HFFc6 (cell line): ENCODE measurements at regions not wholly inside any gene's neighbourhood (a gene's known extent, or its start where the extent isn't known, plus 50 kb on each side); places are given as distances from the start of the nearest gene placed in this dataset.

Source experiments
- DNase-seq: peaks from one replicate; pipeline ENCODE4 v3.0.0-alpha.2; 2018
- H3K27ac Mint-ChIP-seq: 2 replicates; pipeline ENCODE4 v1.8.0; 2020; ENCODE audit warnings: mild to moderate bottlenecking, mixed read lengths
- H3K27me3 Mint-ChIP-seq: 2 replicates; pipeline ENCODE4 v1.8.0; 2021; ENCODE audit warnings: mild to moderate bottlenecking, moderate library complexity, mixed read lengths; ENCODE audit not compliant: insufficient read depth
- H3K36me3 Mint-ChIP-seq: 2 replicates; pipeline ENCODE4 v1.8.0; 2021; ENCODE audit warnings: low read depth, mixed read lengths
- H3K4me1 Mint-ChIP-seq: 2 replicates; pipeline ENCODE4 v1.8.0; 2020; ENCODE audit warnings: low read depth, mixed read lengths
- H3K4me3 Mint-ChIP-seq: 2 replicates; pipeline ENCODE4 v1.8.0; 2020; ENCODE audit warnings: mild to moderate bottlenecking, moderate library complexity, mixed read lengths
- H3K9me3 Mint-ChIP-seq: 2 replicates; pipeline ENCODE4 v1.8.0; 2020; ENCODE audit warnings: mild to moderate bottlenecking, mixed read lengths
- CTCF ChIP-seq: fragments of 200-600 bp; sonication (generic); IDR thresholded peaks from 2 replicates; pipeline ENCODE4 v1.5.0; 2021; ENCODE audit warnings: antibody characterized with exemption, mild to moderate bottlenecking

DNA sequence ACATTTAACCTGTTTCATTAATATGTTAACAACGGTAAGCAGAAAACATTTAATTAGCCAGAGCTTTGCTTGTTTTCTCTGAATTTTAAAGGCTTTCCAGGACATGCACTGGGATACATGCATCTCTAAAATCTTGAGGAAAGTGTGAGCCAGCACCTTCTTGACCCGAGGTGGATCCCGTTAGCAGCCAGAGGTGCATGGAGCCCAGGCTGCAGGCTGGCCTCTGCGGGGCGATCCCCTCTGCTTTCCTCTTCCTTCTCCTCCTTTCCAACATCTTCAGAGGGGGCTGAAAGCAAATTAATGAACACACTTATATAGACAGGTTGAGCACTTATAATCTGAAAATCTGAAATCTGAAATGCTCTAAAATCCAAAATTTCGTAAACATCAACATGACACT lies 128.7 kb upstream of the CST7 start:
- no peak overlapping the region for H3K4me3 Mint-ChIP-seq
- H3K4me1 Mint-ChIP-seq, result no peaks in the 10 kb centered on the region

DNA sequence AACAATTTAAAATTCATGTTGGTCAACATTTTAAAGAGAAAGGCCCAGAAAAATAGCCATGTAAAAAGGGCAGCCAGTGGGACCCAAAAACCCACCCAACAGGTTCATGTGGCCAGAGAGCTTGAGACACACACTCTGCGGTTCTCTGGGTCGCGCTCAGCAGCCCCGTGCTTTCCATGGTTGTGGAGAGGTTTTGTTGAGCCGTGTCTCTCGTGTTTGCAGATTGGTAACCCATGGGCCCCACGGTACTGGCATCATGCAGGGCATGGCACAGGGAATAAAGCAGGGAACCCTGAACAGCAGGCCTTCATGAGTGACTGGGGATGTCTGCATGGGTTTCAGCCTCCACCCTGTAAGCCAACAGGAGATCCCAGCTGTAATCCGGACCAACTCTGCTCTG lies 127.7 kb upstream of the CST7 start:
- no peak for DNase-seq
- no peaks in the 10 kb centered on the region for H3K4me1 Mint-ChIP-seq
- H3K36me3 Mint-ChIP-seq, result no peaks in the 10 kb centered on the region
- no peak overlapping the region for H3K4me3 Mint-ChIP-seq
- TF ChIP-seq CTCF, result no peak
- no peak overlapping the region for H3K27ac Mint-ChIP-seq
- H3K27me3 Mint-ChIP-seq, result peaks cover 48% of the 10 kb centered on the region
- no peaks in the 10 kb centered on the region for H3K9me3 Mint-ChIP-seq

More for the DNA sequence above, 128.7 kb upstream of the CST7 start:
- no peak for DNase-seq
- Mint-ChIP-seq H3K36me3 (no peaks in the 10 kb centered on the region), H3K27me3 (peaks cover 54% of the 10 kb centered on the region), H3K9me3 (no peaks in the 10 kb centered on the region), H3K27ac (no peak overlapping the region)
- no peak for TF ChIP-seq CTCF

GRCh38 chr20:24823176-24823784 lies 125.8 kb upstream of the CST7 start:
- TF ChIP-seq CTCF, result no peak

DNA sequence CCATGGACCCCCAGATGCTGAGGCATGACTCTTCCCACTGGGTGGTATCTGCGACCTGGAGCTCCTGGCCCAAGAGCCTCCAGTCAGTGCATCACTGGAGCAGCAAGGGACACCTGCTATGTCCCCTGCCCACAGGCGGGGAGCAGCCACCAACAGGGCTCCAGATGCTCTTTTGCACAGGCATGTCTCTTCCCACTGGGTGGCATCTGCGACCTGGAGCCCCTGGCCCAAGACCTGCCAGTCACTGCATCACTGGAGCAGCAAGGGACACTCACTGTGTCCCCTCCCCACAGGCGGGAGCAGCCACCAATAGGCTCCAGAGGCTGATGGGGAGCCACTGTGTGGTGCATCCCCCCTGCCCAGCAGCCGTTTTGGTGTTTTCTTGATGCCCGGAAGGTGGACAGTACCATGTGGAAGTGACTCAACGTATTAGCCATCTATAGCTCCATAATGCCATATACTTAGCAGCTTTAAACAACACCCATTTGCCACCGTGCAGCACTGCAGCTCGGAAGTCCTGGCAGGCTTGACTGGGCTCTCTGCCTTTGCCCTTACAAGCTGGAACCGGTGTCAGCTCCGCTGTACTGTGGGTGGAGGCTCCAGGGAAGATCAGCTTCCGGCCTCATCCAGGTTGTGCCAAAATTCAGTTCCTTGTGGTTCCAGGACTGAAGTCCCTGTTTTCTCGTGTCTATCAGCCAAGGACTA lies 124.9 kb upstream of the CST7 start:
- H3K27me3 Mint-ChIP-seq, result peaks cover 37% of the 10 kb centered on the region
- no peak overlapping the region for H3K4me3 Mint-ChIP-seq
- no peaks in the 10 kb centered on the region for H3K9me3 Mint-ChIP-seq
- TF ChIP-seq CTCF, result no peak
- H3K4me1 Mint-ChIP-seq, result peaks cover 5% of the 10 kb centered on the region; the same call in 1 of the 2 replicates
- DNase-seq, result no peak
- H3K27ac Mint-ChIP-seq, result no peak overlapping the region
- H3K36me3 Mint-ChIP-seq, result no peaks in the 10 kb centered on the region

More at GRCh38 chr20:24823176-24823784, 125.8 kb upstream of the CST7 start:
- H3K27me3 Mint-ChIP-seq, result peaks cover 37% of the 10 kb centered on the region
- no peaks in the 10 kb centered on the region for H3K36me3 Mint-ChIP-seq
- H3K27ac Mint-ChIP-seq, result no peak overlapping the region
- no peaks in the 10 kb centered on the region for H3K9me3 Mint-ChIP-seq
- H3K4me3 Mint-ChIP-seq, result no peak overlapping the region
- H3K4me1 Mint-ChIP-seq, result no peaks in the 10 kb centered on the region; the same call in 1 of the 2 replicates
- DNase-seq, result no peak

DNA sequence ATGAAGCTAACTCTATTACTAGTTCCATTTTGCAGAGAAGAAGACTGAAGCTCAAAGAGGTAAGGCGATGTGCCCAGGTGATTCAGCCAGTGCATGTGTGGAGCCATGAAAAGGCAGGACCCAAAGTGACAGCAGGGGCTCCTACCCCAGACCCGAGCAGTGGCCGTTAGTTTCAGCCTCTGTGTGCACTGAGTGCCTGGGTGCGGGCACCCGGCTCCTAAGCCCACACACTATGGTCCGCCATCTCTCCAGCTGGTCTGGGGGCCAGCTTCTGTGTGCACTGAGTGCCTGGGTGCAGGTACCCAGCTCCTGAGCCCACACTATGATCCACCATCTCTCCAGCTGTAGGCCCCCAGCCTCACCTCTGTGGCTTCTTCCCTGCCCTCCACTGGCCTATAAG lies 123.5 kb upstream of the CST7 start:
- no peak overlapping the region for H3K27ac Mint-ChIP-seq
- H3K9me3 Mint-ChIP-seq, result no peaks in the 10 kb centered on the region
- H3K4me3 Mint-ChIP-seq, result no peak overlapping the region
- H3K36me3 Mint-ChIP-seq, result no peaks in the 10 kb centered on the region
- no peak for DNase-seq
- H3K27me3 Mint-ChIP-seq, result peaks cover 40% of the 10 kb centered on the region
- peaks cover 14% of the 10 kb centered on the region; the same call in 1 of the 2 replicates for H3K4me1 Mint-ChIP-seq
- no peak for TF ChIP-seq CTCF
